ENCODE measurements at regions not wholly inside any gene's neighbourhood (a gene's known extent, or its start where the extent isn't known, plus 50 kb on each side); places are given as distances from the start of the nearest gene placed in this dataset.

- no peak for TF ChIP-seq TARDBP (IDR thresholded peaks at IDR 0.05)
- no peak for TF ChIP-seq ZNF384 (IDR thresholded peaks at IDR 0.05)
- TF ChIP-seq CTBP1 (IDR thresholded peaks at IDR 0.05; ENCODE audit: borderline replicate concordance) = no peak
- TF ChIP-seq FOXM1 (IDR thresholded peaks at IDR 0.05; ENCODE audit: borderline replicate concordance) = no peak
- no peak for TF ChIP-seq HDGF (IDR thresholded peaks at IDR 0.05; ENCODE audit: borderline replicate concordance)
- no peak for TF ChIP-seq PKNOX1 (IDR thresholded peaks at IDR 0.05)
- no peak for TF ChIP-seq NFRKB (IDR thresholded peaks at IDR 0.05)
- no peak for TF ChIP-seq LEF1 (IDR thresholded peaks at IDR 0.05; ENCODE audit: borderline replicate concordance)
- no peak for TF ChIP-seq FOXK2 (IDR thresholded peaks at IDR 0.05)
- no peak for TF ChIP-seq SUZ12 (IDR thresholded peaks at IDR 0.05)
- TF ChIP-seq SP1 (IDR thresholded peaks at IDR 0.05) = no peak
- no peak for TF ChIP-seq BHLHE40 (IDR thresholded peaks at IDR 0.05; ENCODE audit: borderline replicate concordance)
- TF ChIP-seq ELF4 (IDR thresholded peaks at IDR 0.05) = no peak
- TF ChIP-seq FOXA1 (IDR thresholded peaks at IDR 0.05) = no peak
- no peak for TF ChIP-seq L3MBTL2 (conservative IDR thresholded peaks at IDR 0.05)
- no peak for TF ChIP-seq ARNT (IDR thresholded peaks at IDR 0.05)
- POLR2A ChIA-PET = no interaction called here
- CTCF ChIA-PET = no interaction called here
- DNase-seq (ENCODE audit: extremely low spot score) = no peak
Observed at GRCh38 chr2:48069769-48070168, 163.5 kb upstream of the FBXO11 start.

GRCh38 chr2:48070415-48070814 is 164.1 kb upstream of the FBXO11 start:
- TF ChIP-seq PKNOX1 (IDR thresholded peaks at IDR 0.05) (no peak), FOXK2 (IDR thresholded peaks at IDR 0.05) (no peak), NFRKB (IDR thresholded peaks at IDR 0.05) (no peak), CTBP1 (IDR thresholded peaks at IDR 0.05; ENCODE audit: borderline replicate concordance) (no peak), TARDBP (IDR thresholded peaks at IDR 0.05) (no peak), FOXA1 (IDR thresholded peaks at IDR 0.05) (no peak), HDGF (IDR thresholded peaks at IDR 0.05; ENCODE audit: borderline replicate concordance) (no peak), FOXM1 (IDR thresholded peaks at IDR 0.05; ENCODE audit: borderline replicate concordance) (no peak), L3MBTL2 (conservative IDR thresholded peaks at IDR 0.05) (no peak), SP1 (IDR thresholded peaks at IDR 0.05) (no peak), ZNF384 (IDR thresholded peaks at IDR 0.05) (no peak), ELF4 (IDR thresholded peaks at IDR 0.05) (no peak), BHLHE40 (IDR thresholded peaks at IDR 0.05; ENCODE audit: borderline replicate concordance) (no peak), ARNT (IDR thresholded peaks at IDR 0.05) (no peak), SUZ12 (IDR thresholded peaks at IDR 0.05) (no peak), LEF1 (IDR thresholded peaks at IDR 0.05; ENCODE audit: borderline replicate concordance) (no peak)
- DNase-seq (ENCODE audit: extremely low spot score) = no peak
- ChIA-PET POLR2A (no interaction called here), CTCF (no interaction called here)

GRCh38 chr2:48072583-48072982 is 166.3 kb upstream of the FBXO11 start:
- ChIA-PET POLR2A (no interaction called here), CTCF (no interaction called here)
- no peak for DNase-seq (ENCODE audit: extremely low spot score)
- TF ChIP-seq FOXA1 (IDR thresholded peaks at IDR 0.05) (no peak), TARDBP (IDR thresholded peaks at IDR 0.05) (no peak), LEF1 (IDR thresholded peaks at IDR 0.05; ENCODE audit: borderline replicate concordance) (no peak), ARNT (IDR thresholded peaks at IDR 0.05) (no peak), FOXK2 (IDR thresholded peaks at IDR 0.05) (no peak), NFRKB (IDR thresholded peaks at IDR 0.05) (no peak), HDGF (IDR thresholded peaks at IDR 0.05; ENCODE audit: borderline replicate concordance) (no peak), PKNOX1 (IDR thresholded peaks at IDR 0.05) (no peak), CTBP1 (IDR thresholded peaks at IDR 0.05; ENCODE audit: borderline replicate concordance) (no peak), BHLHE40 (IDR thresholded peaks at IDR 0.05; ENCODE audit: borderline replicate concordance) (no peak), FOXM1 (IDR thresholded peaks at IDR 0.05; ENCODE audit: borderline replicate concordance) (no peak), SP1 (IDR thresholded peaks at IDR 0.05) (no peak), L3MBTL2 (conservative IDR thresholded peaks at IDR 0.05) (no peak), ELF4 (IDR thresholded peaks at IDR 0.05) (no peak)

- POLR2A ChIA-PET = no interaction called here
- TF ChIP-seq FOXM1 (IDR thresholded peaks at IDR 0.05; ENCODE audit: borderline replicate concordance) (no peak), NFRKB (IDR thresholded peaks at IDR 0.05) (no peak), ZNF384 (IDR thresholded peaks at IDR 0.05) (no peak), HDGF (IDR thresholded peaks at IDR 0.05; ENCODE audit: borderline replicate concordance) (no peak), SUZ12 (IDR thresholded peaks at IDR 0.05) (no peak), ELF4 (IDR thresholded peaks at IDR 0.05) (no peak), BHLHE40 (IDR thresholded peaks at IDR 0.05; ENCODE audit: borderline replicate concordance) (no peak), LEF1 (IDR thresholded peaks at IDR 0.05; ENCODE audit: borderline replicate concordance) (no peak), PKNOX1 (IDR thresholded peaks at IDR 0.05) (no peak), ARNT (IDR thresholded peaks at IDR 0.05) (no peak), L3MBTL2 (conservative IDR thresholded peaks at IDR 0.05) (no peak), FOXK2 (IDR thresholded peaks at IDR 0.05) (no peak)
- CTCF ChIA-PET = no interaction called here
- DNase-seq (ENCODE audit: extremely low spot score) = no peak
Observed at GRCh38 chr2:48075631-48076030, 169.3 kb upstream of the FBXO11 start.

GRCh38 chr2:48080534-48081316 is 174.4 kb upstream of the FBXO11 start:
- ChIA-PET CTCF (interaction anchor here (0.5 kb wide), 1 partner anchor 221 kb away, joined by 3 read pairs; no protein-coding TSS in a partner anchor), POLR2A (no interaction called here)
- DNase-seq (ENCODE audit: extremely low spot score) = no peak
- TF ChIP-seq ZNF384 (IDR thresholded peaks at IDR 0.05) (no peak), ARNT (IDR thresholded peaks at IDR 0.05) (no peak), HDGF (IDR thresholded peaks at IDR 0.05; ENCODE audit: borderline replicate concordance) (no peak), TARDBP (IDR thresholded peaks at IDR 0.05) (no peak), FOXK2 (IDR thresholded peaks at IDR 0.05) (no peak), CTBP1 (IDR thresholded peaks at IDR 0.05; ENCODE audit: borderline replicate concordance) (no peak), BHLHE40 (IDR thresholded peaks at IDR 0.05; ENCODE audit: borderline replicate concordance) (no peak), FOXA1 (IDR thresholded peaks at IDR 0.05) (no peak), NFRKB (IDR thresholded peaks at IDR 0.05) (no peak), FOXM1 (IDR thresholded peaks at IDR 0.05; ENCODE audit: borderline replicate concordance) (no peak), L3MBTL2 (conservative IDR thresholded peaks at IDR 0.05) (no peak), SUZ12 (IDR thresholded peaks at IDR 0.05) (no peak), LEF1 (IDR thresholded peaks at IDR 0.05; ENCODE audit: borderline replicate concordance) (no peak), ELF4 (IDR thresholded peaks at IDR 0.05) (no peak), SP1 (IDR thresholded peaks at IDR 0.05) (no peak), PKNOX1 (IDR thresholded peaks at IDR 0.05) (no peak)

Measured in HEK293T (cell line).